ENCODE measurements at regions not wholly inside any gene's neighbourhood (a gene's known extent, or its start where the extent isn't known, plus 50 kb on each side); places are given as distances from the start of the nearest gene placed in this dataset.

DNA sequence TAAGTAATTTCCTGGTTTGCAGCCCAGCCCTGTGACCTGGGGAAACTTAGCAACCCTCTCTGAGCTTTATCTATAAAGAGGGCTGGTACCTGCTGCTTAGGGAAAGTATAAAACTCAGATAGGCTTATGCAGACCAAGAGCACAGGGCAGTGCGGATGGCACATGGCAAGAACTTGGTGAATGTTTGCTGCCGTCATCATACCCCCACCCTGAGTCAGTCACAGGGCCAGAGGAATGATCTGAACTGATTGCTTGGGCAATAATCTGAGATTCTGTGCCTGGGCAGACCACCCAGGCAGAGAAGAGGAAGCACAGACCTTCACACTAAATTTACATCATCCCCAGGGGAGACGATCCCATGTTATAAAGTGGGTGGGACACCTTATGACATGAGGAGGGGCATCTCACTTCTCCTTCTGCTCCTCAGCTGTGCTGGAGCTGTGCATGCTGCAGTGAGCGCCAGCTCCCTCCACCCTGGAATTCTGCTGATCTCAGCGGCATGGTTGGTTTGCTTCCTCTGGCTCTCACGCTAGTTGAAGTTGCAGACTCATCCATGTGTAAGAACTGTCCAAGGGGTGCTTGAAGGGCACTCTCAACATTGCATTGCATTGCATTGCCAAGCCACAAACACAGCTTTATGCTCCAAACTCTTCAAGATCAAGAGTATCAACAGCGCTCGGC is 197.1 kb downstream of the AJAP1 start:
- Histone ChIP-seq H3K36me3 (ENCODE audit: control insufficient read depth in 2 of 2, insufficient read depth in 2 of 2, low read length in 1 of 2) (no peaks in the 10 kb centered on the region), H3K27me3 (ENCODE audit: control insufficient read depth in 2 of 2, insufficient read depth in 1 of 2, low read length in 1 of 2) (no peaks in the 10 kb centered on the region), H3K9me3 (ENCODE audit: control insufficient read depth in 2 of 2, insufficient read depth in 1 of 2, low read length in 1 of 2) (no peaks in the 10 kb centered on the region), H3K4me3 (ENCODE audit: low read length in 2 of 2) (no peak overlapping the region), H3K27ac (ENCODE audit: low read depth in 1 of 2, low read length in 1 of 2) (no peak overlapping the region), H3K4me1 (ENCODE audit: control insufficient read depth in 2 of 2, insufficient read depth in 2 of 2, low read length in 2 of 2) (no peaks in the 10 kb centered on the region)
- no peak for DNase-seq (ENCODE audit: low read depth in 6 of 9, low spot score in 9 of 9)
- 82% methylated on average over 8 of the region's 8 CpGs for WGBS

DNA sequence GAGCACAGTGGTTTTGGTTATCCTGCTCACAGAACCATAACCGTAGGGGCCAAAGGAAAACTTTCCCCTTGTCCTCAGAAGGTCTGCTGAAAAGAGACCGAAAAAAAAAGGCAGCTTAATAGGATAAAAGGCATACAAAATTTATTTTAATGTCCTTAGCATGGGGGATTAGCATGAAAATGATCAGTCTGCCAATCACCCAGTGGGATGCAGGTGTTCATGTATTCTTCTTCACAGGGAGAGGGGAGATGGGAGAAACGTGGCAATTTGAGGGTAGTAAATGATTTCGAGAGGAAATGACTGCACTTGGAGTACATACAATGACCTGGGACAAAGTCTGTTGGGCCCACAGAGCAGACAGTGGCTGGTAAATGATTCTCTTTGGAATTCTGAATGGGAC is 194.0 kb downstream of the AJAP1 start:
- Histone ChIP-seq H3K4me3 (ENCODE audit: low read length in 2 of 2) (no peak overlapping the region), H3K27ac (ENCODE audit: low read depth in 1 of 2, low read length in 1 of 2) (no peak overlapping the region), H3K27me3 (ENCODE audit: control insufficient read depth in 2 of 2, insufficient read depth in 1 of 2, low read length in 1 of 2) (no peaks in the 10 kb centered on the region), H3K9me3 (ENCODE audit: control insufficient read depth in 2 of 2, insufficient read depth in 1 of 2, low read length in 1 of 2) (no peaks in the 10 kb centered on the region), H3K4me1 (ENCODE audit: control insufficient read depth in 2 of 2, insufficient read depth in 2 of 2, low read length in 2 of 2) (no peaks in the 10 kb centered on the region), H3K36me3 (ENCODE audit: control insufficient read depth in 2 of 2, insufficient read depth in 2 of 2, low read length in 1 of 2) (no peaks in the 10 kb centered on the region)
- WGBS = 60% methylated on average over 4 of the region's 4 CpGs
- DNase-seq (ENCODE audit: low read depth in 6 of 9, low spot score in 9 of 9) = no peak

DNA sequence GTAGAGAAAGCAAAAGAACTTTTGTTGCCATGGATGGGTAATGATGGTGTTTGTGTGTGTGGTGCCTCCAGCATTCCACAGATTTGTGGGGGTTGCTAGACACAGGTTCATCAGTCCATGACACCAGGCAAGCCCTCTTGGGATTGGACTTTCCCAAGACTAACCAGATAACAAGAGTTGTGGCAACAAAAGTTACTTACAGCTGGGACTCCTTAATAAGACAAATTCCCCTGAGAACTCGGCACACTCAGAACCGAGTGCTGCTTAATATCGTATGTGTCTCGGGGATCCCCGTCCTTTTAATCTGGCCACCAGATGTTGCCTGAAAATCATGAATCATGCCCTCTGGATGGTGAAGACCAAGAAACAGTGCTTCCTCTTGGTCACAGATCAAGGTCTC is 193.3 kb downstream of the AJAP1 start:
- Histone ChIP-seq H3K27me3 (ENCODE audit: control insufficient read depth in 2 of 2, insufficient read depth in 1 of 2, low read length in 1 of 2) (no peaks in the 10 kb centered on the region), H3K4me1 (ENCODE audit: control insufficient read depth in 2 of 2, insufficient read depth in 2 of 2, low read length in 2 of 2) (no peaks in the 10 kb centered on the region), H3K4me3 (ENCODE audit: low read length in 2 of 2) (no peak overlapping the region), H3K36me3 (ENCODE audit: control insufficient read depth in 2 of 2, insufficient read depth in 2 of 2, low read length in 1 of 2) (no peaks in the 10 kb centered on the region), H3K27ac (ENCODE audit: low read depth in 1 of 2, low read length in 1 of 2) (no peak overlapping the region), H3K9me3 (ENCODE audit: control insufficient read depth in 2 of 2, insufficient read depth in 1 of 2, low read length in 1 of 2) (no peaks in the 10 kb centered on the region)
- 94% methylated on average over 5 of the region's 5 CpGs for WGBS
- no peak for DNase-seq (ENCODE audit: low read depth in 6 of 9, low spot score in 9 of 9)

Data from thymus (tissue), 11 donors.